Endothelial cell of umbilical vein (primary cell): ENCODE measurements at regions not wholly inside any gene's neighbourhood (a gene's known extent, or its start where the extent isn't known, plus 50 kb on each side); places are given as distances from the start of the nearest gene placed in this dataset.
"Not testable (repeated sequence)": the region's sequence is repeated elsewhere in the genome, so short reads cannot be mapped to it uniquely, and the experiment has no call there.

Source experiments
- EZH2 ChIP-seq: IDR thresholded peaks from 2 replicates; pipeline ENCODE4 v1.6.1; 2012; ENCODE audit warnings: borderline replicate concordance, low read depth, mild to moderate bottlenecking, moderate library complexity, low read length, inconsistent platforms; ENCODE audit not compliant: severe bottlenecking
- JUN ChIP-seq: IDR thresholded peaks from 2 replicates; pipeline ENCODE4 v1.6.1; 2011; ENCODE audit warnings: borderline replicate concordance, low read depth; ENCODE audit not compliant: insufficient read length, insufficient read depth
- MYC ChIP-seq: IDR thresholded peaks from one replicate; pipeline ENCODE4 v1.6.1; 2011; ENCODE audit warnings: mild to moderate bottlenecking, low read depth, low read length
- POLR2A ChIP-seq: IDR thresholded peaks from 2 replicates; pipeline ENCODE4 v1.6.1; 2012; ENCODE audit warnings: low read depth, mild to moderate bottlenecking, control low read depth, low read length
- POLR2AphosphoS5 ChIP-seq: IDR thresholded peaks from 2 replicates; pipeline ENCODE4 v1.6.1; 2012; ENCODE audit warnings: low read depth, mild to moderate bottlenecking, control low read depth, low read length, moderate library complexity; ENCODE audit not compliant: insufficient read depth
- TF ChIP-seq, protein P1 (sequence below), 2 donors: IDR thresholded peaks; 1 replicate in 1 of 2; 2 replicates in 1 of 2; pipeline ENCODE4 v1.5.1; 2011; ENCODE audit warnings: low read length in 2 of 2, mild to moderate bottlenecking in 2 of 2, moderate library complexity in 2 of 2, control low read depth in 1 of 2, inconsistent platforms in 1 of 2, low read depth in 1 of 2; ENCODE audit not compliant: insufficient read depth in 1 of 2; ENCODE audit errors: extremely low read depth in 1 of 2

DNA sequence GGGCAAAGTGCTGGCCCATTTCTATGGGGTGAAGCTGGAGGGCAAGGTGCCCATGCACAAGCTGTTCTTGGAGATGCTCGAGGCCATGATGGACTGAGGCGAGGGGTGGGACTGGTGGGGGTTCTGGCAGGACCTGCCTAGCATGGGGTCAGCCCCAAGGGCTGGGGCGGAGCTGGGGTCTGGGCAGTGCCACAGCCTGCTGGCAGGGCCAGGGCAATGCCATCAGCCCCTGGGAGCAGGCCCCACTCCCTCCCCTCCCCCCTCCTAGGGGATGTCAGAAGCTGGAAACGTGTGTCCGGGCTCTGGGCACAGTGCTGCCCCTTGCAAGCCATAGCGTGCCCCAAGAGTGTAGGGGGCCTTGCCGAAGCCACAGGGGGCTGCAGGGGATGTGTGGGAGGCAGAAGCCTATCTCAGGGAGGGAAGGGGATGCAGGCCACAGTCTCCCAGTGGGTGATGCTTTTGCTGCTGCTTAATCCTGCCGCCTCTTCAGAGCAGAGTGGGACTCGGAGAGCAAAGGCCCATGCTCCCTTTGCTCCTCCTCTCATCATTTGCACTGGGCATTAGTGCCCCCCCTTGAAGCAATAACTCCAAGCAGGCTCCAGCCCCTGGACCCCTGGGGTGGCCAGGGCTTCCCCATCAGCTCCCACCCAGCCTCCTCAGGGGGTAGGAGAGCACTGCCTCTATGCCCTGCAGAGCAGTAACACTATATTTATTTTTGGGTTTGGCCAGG lies 85.2 kb downstream of the MRPL57 start:
- TF ChIP-seq EZH2, POLR2A, MYC, JUN, POLR2AphosphoS5: not testable (repeated sequence)
- TF ChIP-seq, protein P1, sequence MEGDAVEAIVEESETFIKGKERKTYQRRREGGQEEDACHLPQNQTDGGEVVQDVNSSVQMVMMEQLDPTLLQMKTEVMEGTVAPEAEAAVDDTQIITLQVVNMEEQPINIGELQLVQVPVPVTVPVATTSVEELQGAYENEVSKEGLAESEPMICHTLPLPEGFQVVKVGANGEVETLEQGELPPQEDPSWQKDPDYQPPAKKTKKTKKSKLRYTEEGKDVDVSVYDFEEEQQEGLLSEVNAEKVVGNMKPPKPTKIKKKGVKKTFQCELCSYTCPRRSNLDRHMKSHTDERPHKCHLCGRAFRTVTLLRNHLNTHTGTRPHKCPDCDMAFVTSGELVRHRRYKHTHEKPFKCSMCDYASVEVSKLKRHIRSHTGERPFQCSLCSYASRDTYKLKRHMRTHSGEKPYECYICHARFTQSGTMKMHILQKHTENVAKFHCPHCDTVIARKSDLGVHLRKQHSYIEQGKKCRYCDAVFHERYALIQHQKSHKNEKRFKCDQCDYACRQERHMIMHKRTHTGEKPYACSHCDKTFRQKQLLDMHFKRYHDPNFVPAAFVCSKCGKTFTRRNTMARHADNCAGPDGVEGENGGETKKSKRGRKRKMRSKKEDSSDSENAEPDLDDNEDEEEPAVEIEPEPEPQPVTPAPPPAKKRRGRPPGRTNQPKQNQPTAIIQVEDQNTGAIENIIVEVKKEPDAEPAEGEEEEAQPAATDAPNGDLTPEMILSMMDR (IDR thresholded peaks at IDR 0.05; ENCODE audit: extremely low read depth in 1 of 2, insufficient read depth in 1 of 2, low read depth in 1 of 2, low read length in 2 of 2): not testable (repeated sequence)
